Fibroblast of skin of left biceps (primary cell): ENCODE measurements at regions not wholly inside any gene's neighbourhood (a gene's known extent, or its start where the extent isn't known, plus 50 kb on each side); places are given as distances from the start of the nearest gene placed in this dataset.

Experiments used
- DNase-seq, 2 experiments: peaks; one replicate each; pipeline ENCODE4 v3.0.0-alpha.2; 2013; ENCODE audit warnings: low read depth in 2 of 2

DNA sequence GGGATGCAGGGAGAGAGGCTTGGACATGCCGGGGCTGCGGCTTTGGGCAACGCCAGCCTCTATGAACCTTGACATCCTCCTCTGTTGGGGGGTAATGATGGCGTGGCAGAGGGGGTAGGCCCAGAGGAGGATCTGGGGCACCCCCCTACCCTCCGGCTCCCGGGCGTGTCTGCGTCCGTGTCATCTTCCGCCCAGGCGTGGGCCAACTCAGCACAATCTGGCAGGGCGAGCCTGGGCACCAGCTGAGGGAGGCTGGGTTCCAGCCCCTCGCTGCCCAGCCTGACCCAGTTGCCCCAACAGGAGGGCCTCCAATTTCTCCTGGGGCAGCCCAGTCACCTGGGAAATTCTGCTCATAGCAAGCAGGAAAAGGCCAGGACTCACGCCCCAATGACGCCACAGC lies 62.9 kb upstream of the IL17B start:
- DNase-seq: no peak

DNA sequence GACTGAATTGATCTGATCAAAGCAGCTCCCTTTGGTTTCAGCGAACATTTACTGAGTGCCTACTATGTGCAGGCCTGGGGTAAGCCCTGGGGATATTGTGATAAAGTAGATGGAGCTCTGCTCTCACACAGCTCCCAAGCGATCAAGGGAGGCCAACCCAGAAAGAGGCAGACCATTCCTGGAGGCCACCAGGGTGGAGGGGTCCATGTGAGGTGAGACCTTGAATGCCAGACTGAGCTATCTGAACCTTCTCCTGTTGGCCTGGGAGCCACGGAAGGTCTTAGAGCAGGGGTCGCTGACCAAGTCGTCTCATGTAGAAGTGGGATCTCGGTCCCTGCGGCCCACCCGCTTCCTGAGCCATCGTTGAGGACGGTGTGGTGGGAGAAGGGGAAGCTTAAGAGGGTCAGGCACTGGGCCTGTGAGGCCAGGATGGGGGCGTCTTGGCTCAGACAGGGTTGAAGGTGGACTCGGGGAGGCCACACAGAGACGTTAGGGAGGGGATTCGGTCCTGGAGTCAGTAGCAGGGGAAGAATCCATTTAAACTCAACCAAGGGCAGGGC lies 62.2 kb upstream of the IL17B start:
- no peak for DNase-seq

DNA sequence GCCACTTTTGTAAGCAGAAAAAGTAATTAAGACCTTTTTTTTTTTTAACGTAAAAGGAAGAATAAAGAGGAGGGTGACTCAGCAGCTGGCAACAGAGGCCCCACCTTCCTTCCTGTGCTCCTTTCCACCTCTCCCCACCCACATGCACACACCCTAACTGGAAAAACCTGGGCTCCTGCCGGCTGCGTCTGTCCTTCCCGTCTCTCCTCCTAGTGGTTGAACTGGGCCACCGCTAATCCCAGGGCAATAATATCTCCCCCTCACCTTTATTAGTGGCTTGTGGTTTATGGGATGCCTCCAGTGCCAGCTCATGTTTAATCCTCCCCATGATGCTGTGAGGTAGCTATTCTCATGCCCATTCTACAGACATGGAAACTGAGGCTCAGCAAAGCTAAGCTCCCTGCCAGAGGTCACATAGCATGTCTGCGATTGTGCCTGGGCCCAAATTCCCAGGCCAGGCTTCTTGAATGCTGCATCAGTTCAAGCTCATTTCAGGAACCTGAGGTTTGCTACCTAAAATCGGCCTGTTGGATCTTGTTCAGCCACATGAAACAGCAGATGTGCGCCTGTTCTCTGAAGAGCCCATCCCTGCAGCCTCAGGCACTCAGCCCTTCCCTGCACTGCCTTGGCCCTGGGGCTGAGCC lies 60.9 kb upstream of the IL17B start:
- no peak for DNase-seq

DNA sequence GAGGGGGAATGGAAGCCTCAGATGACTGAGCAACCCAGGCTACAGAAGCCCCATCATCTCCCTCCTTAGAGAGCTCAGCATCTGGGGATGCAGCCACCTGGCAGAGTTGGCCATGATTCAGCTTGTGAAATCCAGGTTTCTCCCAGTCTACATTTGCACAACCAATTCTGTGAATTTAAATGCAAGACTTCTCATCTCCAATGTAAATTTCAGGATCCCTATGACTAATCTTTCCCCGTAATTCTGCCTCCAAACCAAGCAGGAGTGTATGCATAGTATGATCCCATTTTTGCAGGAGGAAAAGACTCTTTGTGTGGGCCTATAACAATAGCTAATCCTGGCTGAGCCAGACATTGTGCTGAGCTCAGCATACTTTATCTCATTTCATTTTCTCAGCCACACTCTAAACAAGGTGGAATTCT lies 59.6 kb upstream of the IL17B start:
- DNase-seq: no peak

DNA sequence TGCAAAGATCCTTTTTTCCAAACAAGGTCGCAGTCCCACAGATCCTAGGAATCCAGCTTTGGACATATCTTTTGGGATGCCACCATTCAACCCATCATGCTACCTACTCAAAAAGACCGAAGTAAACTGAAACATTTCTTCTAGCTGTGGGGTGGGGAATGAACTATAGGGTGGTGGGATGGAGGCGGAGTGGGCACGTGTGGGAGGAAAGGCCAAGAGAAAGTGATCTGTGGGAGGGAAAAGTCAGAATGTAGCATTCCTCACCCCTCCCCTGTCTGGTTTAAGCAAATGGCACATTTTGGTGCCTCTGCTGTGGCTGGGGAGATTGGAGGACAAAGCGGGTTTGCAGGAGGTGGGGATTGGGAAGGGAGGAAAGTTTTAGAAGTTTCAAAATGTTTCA lies 59.2 kb upstream of the IL17B start:
- DNase-seq: no peak

DNA sequence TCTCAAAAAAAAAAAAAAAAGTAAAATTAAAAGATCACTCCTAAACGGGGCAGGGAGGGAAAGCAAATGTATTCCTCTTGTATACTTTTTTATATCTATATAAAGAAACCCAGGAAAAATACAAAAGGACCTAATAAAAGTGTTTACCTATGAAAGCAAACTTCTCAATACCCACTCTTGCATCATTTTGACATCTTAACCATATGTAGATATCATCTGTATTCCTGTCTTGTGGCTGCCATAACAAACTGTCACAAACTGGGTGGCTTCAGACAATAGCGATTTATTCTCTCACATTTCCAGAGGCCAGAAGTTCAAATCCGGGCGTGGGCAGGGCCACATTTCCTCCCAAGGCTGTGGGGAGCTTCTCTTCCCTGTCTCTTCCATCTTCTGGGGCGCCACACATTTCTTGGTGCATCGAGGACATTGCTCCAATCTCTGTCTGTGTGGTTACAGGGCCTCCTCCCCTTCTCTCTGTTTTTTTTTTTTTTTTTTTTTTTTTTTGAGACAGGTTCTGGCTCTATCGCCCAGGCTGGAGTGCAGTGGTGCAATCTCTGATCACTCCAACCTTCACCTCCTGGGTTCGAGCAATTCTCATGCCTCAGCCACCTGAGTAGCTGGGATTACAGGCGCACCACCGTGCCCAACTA lies 58.4 kb upstream of the IL17B start:
- DNase-seq: no peak

DNA sequence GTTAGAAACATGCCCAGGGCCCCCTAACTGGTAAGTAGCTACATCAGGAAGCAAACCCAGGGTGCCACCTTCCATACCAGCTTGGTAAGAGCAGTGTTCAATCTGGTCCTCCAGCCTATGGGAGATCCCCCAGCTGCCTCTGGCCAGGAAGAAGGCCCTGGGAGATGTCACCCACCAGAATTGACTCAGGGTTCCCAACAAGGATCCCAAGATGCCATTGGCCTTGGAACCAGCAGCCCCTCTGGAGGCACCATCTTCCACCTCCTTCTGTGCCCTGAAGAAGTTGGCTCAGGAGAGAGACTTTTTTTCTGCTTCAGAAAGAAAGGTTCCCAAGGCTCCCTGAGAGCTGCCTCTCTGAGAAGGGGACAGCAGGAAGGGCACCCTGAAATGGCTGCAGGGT lies 56.6 kb upstream of the IL17B start:
- no peak for DNase-seq

DNA sequence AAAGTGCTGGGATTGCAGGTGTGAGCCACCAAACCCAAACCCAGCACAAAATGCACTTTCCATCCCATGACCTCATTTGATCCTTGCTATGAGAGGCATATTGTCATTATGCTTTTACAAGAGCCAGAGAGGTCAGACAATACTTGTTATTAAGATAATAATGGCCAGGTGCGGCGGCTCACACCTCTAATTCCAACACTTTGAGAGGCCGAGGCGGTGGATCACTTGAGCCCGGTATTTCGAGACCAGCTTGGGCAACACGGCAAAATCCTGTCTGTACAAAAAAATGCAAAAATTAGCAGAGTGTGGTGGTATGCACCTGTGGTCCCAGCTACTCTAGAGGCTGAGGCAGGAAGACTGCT lies 55.9 kb upstream of the IL17B start:
- no peak for DNase-seq

DNA sequence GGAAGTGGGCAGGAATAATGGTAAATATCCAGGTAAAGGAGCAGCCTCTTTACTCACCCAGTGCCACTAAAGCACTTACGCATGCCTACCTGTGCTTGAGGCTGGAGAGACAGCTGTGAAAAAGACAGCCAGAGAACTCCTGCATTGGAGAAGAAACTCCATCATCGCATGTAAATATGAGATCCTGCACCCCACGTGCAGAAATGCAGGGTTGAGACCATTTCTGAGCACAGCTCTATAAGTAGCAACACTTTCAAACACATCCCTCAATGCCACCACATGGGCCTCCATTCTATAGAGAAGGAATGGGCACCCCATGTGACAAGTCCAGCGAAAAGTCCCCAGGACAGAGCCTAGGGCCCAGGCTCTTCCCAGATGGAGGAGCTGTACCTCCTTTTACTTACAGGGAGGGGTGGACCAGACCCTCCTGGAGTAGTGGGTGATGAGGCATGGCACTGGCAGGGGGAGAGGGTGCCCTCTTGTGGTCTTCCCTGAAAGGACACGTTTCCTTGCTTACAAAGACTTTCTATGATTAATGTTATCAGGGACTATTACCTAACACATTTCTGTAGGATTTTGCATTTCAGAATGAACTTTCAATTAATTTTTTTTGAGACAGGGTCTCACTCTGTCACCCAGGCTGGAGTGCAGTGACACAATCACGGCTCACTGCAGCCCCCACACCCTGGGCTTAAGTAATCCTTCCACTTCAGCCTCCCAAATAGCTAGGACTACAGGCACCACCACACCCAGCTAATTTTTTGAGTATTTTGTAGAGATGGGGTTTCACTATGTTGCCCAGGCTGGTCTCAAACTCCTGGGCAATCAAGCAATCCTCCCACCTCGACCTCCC lies 55.3 kb upstream of the IL17B start:
- peak in 1 of 2 experiments; percentile 61 for DNase-seq

DNA sequence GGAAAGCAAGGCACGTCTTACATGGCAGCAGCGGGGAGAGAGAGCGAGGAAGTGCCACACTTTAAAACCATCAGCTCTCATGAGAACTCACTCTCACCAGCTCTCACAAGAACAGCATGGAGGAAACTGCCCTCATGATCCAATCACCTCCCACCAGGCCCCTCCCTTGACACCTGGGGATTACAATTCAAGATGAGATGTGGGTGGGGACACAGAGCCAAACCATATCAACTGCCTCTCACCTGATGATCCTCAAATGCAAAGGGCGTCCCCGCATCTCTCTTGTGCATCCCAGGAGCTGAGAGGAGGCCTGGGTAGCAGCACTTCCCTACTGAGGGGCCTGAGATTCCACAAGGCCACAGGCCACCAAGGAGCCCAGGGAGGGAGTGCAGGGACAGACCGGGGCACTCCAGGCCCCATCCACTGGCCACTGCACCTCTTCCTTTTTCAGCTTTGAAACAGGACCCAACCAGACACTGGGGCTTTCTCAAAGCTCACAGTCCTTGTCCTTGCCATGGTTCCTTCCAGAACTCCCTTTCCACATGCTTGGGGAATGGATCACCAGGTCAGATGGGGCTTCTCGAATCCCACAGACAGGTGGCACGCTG lies 54.5 kb upstream of the IL17B start:
- no peak for DNase-seq

DNA sequence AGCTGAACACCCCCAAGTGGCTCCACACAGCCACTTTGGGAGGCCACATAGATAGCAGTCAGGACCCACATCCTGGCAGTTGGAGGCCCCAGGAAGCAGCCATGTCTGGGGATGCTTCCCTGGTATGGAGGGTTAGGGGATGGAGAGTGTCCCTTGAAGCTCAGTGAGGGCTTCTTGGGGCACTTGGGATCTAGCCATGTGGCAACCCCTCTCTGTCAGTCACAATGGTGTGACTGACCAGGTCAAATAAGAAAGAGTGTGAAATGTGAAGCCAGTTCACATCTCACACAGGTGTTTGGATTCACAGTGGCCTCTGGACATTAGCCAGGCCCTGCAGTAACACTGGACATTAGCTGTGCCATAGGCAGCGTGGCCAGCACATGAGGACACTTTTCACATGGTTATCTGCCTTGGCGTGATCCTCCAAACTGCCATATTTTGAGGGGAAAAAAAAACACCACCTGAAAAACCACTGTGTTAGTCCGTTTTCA lies 53.9 kb upstream of the IL17B start:
- no peak for DNase-seq

DNA sequence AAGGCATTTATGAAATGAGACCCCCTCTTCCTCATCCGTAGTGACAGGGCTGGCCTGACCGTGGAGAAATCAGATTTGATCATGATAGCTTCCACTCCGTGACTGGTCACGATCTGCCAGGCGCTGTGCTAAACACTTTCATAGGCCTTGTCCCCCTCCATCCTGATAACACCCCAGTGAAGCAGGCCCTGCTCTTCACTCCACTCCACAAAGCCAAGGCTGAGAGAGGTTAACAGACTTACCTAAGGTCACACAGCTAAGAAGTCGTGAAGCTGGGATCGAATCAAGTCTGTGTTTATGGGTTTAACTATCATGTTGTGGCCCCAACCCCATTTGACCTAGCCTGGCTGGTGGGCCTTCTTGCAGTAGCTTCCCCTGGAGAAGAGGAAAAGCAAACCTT lies 53.3 kb upstream of the IL17B start:
- no peak for DNase-seq

DNA sequence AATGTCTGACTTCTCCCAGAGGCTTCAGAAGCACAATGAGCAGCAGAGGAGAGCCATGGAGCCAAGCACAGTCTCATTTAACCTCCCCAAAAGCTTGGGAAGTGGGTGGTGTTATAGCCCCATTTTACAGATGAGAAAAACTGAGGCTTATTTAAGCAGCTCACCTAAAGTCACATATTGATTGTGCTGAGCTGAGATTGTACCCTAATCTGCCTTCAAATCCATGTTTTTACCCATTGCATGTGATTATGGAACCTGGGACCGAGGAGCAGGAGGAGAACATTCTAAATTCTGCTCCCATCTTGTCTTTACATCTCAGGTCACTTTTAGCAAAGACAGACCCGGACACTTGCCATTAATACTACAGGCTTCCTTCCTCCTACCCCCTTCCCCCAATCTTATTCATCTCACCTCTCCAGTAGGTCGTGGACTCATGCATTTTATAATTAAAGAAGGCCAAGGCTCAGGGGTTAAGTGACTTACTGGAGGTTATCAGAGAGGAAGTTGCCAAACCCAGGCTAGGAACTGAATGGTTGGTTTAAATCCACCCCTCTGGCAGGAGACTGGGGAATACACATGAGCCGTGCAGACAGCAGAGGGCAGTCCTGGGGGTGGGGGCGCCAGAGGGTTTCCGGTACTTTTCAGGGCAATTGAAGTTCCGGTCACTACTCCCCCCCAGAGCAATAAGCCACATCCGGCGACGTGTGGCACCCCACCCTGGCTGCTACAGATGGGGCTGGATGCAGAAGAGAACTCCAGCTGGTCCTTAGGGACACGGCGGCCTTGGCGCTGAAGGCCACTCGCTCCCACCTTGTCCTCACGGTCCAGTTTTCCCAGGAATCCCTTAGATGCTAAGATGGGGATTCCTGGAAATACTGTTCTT lies 51.0 kb upstream of the IL17B start:
- DNase-seq: no peak
